Right kidney (tissue), 1 donor: ENCODE measurements at regions not wholly inside any gene's neighbourhood (a gene's known extent, or its start where the extent isn't known, plus 50 kb on each side); places are given as distances from the start of the nearest gene placed in this dataset.
A peak's percentile ranks its signal among the peaks of the same experiment; 100 is the strongest.
"Not testable (repeated sequence)": the region's sequence is repeated elsewhere in the genome, so short reads cannot be mapped to it uniquely, and the experiment has no call there.

Source experiments
- DNase-seq: peaks from one replicate; pipeline ENCODE4 v3.0.0-alpha.2; 2016

DNA sequence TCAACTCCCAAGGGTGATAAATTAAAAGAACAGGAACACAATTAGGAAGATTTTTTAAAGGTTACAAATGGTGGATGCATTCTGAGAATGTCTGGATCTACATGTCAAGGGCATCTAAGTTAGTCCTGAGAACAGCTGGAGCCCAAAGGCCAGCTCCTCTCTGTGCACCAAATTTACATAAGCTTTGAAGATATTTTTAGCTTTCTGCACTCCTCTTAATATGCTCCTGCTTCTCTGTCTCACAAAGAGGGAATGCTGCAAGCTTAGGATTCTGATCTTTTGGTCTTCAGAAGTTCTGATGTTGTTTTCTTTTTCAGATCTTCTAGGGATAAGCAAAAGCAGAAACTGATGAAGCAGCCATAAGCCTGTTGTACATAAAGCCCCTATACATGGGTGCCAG is 309.8 kb upstream of the NCAM1 start:
- no peak for DNase-seq

DNA sequence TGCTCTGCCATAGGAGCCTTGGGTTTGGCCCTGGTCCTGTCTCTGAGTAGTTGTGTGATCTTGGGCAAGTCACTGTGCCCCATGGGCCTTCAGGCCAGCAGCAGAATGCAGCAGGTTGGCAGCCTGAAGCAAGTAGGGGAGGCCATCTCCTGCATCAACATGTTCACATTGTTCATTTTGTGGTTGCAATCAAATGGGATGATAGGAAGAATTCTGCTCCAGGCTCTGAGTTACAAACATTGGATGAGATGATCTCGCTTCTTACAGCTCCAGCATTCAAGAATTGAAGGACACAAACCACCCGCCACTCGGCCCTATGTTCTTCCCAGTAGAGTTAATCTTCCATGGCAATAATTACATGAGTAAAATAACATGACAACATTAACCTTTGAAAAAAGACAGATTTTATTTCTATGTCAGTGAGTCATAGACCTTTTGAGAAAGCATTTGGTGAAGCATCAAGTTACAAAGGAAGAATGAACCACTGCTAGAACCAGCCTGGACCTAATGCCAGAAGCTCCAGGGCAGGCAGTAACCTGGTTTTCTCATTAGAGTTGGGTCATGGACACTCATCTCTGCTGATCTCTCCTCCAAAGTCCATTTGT is 308.3 kb upstream of the NCAM1 start:
- no peak for DNase-seq

DNA sequence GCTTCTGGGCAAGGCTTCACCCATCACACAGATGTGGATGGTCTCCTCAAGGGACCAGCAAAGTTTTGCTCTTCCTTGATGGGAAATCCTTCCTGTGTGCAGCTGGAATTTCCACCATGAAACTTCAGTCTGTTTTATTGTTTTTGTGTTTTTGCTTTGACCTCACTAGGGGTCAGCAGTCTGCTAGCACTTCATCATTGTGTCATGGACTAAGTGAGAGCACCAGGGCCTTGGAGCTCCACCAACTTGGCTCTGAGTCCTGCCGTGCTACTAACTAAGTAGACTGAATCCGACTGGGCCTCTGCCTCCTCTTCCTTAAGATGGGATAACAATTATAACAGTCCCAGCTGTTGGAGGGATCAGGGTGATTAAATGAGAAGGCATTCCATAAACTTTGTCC is 305.8 kb upstream of the NCAM1 start:
- no peak for DNase-seq

DNA sequence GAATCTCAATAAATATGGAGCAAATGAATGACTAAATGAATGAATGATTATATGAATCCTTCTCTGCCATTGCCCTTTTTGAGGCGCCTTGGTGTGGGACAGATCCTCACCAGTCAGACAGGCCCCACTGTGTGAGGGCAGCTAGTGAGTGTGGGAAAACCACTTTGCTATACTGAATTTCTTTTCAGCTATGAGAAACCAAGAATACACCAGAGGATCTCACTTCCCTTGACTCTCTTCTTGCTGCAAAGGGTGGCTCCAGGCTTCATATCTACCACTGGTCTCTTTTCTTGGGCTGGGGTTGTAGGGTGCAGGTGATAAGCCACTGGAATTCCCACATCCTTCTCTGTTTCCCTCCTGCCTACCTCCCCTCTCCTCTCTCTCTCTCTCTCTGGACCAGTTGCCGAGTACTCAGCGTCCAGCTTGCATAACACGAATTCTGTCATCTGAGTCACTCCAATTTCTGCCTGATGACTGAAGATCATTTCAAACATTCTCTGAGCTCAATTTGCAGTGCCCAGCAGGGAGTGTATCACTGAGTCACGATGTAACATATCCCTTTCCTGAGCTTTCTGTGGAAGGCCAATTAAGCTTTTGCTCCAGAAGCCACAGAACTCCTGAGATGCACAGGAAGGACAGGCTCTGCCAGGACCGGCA is 304.3 kb upstream of the NCAM1 start:
- no peak for DNase-seq

DNA sequence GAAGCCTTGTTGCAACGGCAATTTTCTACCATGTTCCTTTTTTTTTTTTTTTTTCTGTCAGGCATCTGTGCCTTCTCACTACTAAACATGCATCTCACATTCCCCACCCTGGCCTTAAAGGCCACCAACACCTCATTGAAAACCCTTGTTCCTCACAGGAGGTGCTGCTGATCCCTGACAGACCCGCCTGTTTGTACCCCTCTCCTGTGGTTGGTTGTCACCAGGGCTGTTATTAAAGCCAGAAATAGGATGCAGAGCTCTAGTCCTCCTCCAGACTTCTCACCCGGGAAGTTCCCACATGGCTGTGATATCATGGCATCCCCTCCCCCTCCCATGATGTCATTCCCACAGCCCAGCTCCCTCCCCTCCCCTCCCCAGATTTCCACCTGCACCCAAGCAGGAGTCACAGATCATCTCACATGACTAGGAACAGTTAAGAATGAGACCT is 302.8 kb upstream of the NCAM1 start:
- DNase-seq, result no peak

DNA sequence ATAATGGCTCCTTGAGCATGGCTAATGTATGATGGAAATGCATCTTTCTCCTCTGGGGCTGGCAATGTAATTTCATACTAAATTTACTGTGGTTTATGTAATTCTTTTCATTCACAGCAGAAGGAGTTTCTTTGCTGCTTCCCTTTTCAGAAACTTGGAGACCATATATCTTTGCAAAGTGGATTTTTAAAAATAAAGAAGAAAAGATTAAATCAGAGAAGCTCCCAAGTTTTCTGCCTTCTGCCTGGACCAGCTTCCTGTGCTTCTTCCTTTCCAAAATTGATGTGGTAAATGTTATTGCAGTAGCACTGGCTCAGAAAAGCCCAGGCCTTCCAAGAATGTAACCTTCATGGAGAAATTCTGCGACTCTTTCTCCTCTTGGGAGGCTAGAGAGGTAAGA is 300.1 kb upstream of the NCAM1 start:
- no peak for DNase-seq

DNA sequence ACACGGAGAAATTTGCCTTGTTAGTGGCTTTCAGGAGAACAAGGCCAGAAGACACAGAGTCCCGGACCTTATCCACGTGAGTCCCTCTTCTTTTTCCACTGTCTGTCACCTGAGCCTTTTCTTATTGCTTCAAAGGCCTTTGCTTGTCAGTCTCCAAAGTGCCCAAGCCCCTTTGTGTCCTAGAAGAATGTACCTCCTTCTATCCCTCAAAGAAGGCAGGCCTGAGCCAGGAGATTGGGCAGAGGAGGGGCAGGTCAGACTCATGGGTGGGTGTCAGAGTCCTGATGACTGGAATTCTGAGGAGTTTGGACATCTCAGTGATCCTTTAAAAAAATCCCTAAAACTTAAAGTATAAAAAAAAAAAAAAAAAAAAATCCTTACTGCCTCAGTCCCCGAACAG is 299.6 kb upstream of the NCAM1 start:
- no peak for DNase-seq

DNA sequence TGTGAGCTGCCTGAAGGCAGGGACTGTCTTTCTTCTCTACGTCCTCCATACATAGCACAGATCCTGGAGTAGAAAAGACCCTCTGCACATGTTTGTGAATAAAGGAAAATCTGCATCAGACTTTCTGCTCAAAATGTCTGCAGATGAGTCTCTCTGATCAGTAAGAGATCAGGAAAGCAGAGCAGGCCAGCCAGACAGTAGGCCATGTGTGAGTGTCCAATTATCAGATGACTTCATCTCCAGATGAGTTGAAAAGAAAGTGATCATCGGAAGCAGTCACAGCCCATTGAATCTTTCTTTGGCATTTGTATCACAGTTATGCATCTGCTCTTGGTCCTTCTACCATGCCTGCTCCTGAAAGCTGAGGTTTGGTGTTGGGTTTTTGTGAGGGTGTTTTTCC is 298.7 kb upstream of the NCAM1 start:
- no peak for DNase-seq

DNA sequence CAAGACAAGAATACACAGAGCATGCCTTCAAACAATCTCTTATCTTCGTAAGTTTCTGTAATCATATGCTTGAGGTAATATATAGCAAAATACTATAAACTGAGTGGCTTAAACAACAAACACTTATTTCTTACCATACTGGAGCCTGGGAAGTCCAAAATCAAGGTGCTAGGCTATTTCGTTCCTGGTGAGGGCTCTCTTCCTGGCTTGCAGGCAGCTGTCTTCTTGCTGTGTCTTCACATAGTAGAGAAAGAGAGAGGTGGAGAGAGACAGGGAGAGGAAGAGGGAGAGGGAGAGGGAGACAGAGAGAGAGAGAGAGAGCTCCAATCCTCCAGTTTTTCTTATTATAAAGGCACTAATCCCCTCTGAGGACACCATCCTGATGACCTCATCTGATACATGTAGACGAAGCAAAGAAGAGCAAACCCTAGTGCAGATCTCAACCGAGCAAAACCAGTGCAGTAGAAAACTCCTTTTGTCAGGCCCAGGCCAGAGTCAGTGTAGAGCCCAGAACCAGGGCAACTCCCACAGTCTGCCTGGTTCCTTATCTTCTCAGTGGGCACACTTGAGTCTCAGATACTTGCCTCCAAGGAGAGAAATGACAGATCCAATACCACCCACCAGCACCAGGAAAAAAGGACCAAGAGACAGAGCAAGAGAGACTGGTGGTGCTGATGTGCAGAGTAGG is 297.1 kb upstream of the NCAM1 start:
- DNase-seq, result no peak

DNA sequence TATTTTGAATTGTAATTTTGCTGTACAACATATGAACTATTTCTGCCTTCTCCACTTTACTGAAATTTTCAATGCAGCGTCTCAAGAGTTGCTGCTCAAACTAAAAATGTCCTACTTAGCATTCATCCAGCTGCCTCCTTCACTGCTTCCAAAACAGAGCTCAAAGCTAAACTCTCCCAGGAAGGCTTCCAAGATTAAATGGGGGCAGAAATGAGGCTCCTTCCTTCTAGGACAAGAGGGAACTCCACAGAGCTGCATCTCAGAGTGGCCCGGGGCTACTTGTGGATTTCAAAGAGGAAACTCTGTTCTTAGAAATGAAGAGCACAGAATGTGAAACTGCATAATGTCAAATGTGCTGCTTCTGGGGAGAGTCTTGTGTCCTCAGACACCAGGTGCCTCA is 295.9 kb upstream of the NCAM1 start:
- no peak for DNase-seq

DNA sequence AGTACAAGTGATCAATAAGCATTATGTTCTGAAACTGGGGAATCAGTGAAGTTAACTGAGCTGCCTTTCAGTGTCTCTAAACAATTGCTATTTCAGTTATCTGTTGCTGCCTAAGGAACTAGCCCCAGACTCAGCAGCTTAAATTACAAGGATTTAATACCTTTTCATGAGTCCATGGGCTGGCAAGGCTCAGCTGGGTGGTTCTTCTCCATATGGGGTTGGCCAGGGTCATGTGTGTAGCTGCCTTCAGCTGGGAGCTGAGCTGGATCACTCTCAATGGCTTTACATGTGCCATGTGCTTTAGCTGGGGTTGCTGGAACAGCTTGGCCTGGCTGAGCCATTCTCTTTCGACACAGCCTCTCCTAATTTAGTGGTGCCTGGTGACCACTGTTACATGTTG is 295.0 kb upstream of the NCAM1 start:
- DNase-seq, result no peak

DNA sequence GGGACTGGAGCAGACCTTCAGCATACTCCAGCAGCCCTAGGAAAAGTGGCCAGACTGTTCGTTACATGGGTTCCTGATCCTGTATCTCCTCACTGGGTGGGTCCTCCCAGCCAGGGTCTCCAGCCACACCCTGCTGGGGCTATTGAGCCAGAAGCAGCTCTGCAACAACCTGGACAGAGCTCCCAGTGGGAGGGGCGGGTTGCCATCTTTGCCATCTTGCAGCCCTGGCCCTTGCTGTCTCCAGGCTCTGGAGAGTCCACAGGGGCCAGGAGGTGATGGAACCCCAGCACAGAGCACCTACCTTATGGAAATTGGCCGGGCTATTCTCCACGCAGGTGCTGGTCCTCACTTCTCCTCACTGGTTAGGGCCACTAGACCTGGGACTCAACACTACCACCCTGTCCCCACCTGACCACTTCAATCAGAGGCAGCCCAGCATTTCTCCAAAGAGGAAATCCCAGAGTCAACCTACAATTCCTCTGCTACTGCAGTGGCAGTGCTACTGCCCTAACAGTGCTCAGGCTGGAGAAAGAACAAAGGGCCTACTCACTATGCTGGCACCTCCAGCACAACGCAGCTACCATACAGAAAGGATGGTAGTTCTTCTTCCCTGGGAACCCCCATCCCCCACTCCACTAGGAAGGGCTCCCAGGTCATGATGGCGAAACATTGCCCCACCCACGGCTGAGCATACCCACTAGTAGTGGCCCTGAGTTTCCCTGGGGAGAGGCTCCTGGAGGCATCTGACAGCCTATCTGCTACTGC is 290.2 kb upstream of the NCAM1 start:
- DNase-seq, result no peak

DNA sequence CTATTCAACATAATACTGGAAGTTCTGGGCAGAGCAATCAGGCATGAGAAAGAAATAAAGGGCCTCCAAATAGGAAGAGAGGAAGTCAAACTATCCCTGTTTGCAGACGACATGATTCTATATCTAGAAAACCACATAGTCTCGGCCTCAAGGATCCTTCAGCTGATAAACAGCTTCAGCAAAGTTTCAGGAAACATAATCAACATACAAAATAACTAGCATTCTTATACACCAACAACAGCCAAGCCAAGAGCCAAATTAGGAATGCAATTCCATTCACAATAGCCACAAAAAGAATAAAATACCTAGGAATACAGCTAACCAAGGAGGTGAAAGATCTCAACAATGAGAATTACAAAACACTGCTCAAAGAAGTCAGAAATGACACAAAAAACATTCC is 287.8 kb upstream of the NCAM1 start:
- not testable (repeated sequence) for DNase-seq

DNA sequence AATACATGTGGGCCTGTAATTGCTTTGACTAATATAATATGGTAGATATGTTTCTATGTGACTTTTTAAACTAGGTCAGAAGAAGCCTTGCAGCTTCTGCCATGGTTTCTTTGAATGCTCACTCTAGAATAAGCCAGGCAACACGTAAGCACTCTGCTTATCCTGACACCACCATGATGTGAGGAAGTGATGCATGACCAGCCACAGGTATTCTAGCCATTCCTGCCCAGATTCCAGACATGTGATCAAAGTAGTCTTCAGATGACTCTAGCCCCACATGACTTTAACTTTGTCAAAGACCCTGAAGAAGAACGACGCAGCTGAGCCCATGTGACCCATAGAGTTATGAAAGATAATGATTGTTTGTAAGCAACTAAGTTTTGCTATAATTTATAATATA is 276.1 kb upstream of the NCAM1 start:
- no peak for DNase-seq

DNA sequence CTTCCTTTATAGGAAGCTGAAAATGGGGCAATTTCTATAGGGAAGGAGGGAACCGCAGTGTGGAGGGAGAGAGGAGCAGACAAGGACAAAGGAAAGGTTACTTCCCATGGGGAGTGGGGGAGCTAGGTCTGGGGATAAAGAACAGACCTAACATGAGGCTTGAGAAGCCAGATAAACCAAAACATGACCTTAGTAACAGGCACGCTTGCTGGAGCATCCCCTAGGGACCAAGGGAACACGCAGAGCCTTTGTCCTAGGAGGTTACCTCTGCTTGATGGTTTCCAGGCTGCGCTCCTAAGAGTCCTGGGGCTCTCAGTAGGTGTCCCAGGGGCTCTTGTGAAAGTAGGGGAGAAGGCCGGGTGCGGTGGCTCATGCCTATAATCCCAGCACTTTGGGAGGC is 271.4 kb upstream of the NCAM1 start:
- no peak for DNase-seq

DNA sequence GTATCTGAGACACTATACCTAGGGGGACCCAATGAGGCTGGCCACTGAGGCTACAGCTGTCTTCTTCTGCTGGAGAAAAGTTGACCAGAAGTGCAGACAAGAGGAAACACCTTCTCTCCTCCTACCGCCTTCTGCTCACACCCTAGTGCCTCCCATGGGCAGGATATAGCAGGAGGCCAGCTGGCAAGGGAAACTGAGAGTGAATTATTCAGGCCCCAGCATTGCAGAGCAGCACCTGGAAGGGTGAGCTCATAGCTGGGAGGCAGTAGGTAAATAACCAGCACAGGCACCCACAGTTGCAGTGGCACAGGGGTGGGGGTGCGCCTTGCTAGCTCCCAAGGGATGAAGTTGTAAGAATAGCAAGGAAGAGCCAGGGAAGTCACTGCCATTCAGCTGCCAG is 267.4 kb upstream of the NCAM1 start:
- no peak for DNase-seq

DNA sequence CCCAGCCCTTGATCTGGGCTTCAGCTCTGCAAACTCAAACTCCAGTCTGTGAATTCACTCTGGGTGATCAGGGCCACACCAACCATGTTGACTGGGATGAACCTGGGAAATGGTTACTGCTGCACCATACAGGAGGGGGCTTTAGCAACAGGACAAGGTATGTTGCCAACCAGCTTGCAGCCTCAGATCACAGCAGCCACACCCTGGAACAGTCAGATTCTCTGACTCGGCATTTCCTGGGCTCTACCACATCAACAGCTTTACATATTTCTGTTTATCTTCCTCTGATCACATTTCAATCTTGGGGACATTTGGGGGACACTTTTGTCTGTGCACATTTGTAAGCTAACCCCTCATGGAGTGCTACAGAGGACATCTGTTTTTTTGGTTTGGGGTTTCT is 267.0 kb upstream of the NCAM1 start:
- DNase-seq, result no peak

DNA sequence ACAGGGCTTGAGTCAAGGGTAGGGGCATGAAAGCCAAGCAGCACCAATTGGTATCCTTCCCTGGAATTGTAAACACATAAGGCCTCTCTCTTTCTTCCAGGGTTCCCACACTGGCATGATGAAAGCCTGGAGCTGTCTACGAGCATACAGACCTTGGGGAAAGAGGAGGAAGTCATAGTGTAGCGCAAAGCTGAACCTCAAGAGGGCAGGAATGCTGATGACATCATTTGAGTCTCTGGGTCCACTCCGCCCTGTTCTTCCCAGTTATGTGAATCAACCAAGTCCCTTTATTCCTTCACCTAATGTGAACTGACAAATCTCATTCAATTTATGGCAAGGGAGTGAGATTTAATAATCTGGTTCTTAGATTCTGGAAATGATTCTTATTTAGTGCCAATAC is 266.4 kb upstream of the NCAM1 start:
- no peak for DNase-seq

DNA sequence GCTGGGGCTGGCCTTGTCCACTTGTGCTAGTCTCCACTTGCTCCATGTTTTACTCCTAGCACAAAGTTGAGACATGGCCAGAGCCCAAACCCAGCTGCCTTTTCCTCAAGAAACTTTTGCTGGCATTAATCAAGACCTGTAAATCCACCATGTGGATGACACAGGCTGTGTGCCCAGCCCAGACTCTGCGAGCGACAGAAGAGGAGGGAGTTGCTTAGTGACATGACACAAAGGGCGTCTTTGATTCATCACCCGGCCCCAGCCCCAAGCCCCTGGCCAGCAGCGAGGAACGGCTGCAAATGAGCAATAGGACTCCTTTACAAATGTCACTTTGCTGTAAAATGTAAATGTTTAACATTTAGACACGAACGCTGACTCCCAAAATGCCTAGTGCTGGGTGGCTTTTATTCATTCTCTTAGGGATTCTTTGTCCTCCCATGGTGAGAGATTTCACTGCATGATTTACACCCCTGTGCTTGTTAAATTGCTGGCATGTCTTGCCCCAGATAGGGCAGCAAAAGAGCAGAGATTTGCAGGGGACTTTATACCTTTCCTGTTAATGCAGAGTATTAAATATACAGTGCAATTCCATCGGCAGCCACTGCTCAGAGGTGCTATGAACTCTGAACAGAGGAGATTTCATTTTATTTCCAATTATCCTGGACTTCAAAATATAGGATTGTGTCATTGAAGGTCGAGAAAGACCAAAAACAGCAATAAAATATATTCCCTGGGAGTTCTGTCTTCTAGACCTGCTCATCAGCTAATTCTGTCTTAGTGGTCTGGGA is 263.6 kb upstream of the NCAM1 start:
- DNase-seq, result peak; percentile 46

DNA sequence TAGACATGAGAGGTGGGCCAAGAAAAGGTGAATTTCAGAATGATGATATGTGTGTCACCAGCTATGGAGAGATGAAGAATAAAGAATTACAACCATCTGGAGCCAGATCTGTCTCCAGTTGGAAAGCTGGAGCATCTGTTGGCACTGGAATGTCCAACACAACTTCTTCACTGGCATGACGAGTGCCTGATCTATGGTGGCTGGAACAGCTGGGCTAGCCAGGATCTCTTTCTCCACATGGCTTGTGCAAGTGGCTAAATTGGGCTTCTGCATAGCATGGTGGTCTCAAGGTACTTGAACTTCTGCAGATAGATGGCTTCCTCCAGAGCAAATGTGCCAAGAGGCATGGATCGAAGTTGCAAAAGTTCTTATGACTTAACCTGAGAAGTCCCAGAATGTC is 256.1 kb upstream of the NCAM1 start:
- DNase-seq, result no peak

DNA sequence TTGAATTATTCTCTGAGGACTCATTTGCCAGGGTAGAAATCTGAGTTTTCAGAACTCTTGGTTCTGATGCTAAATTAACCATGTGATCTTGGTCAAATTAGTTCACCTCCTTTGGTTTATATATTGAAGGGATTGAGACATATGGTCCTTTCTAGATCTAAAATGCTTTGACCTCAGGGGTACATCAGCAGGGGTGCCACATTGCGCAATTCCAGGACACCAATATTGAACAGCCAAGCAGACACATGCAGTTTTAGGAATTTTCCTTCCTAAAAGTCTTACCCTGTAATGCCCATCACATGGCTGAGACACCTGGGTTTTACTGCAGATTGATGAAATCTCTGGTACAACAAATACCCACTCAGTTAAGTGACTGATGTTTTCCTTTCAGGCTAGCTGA is 254.4 kb upstream of the NCAM1 start:
- DNase-seq, result no peak

DNA sequence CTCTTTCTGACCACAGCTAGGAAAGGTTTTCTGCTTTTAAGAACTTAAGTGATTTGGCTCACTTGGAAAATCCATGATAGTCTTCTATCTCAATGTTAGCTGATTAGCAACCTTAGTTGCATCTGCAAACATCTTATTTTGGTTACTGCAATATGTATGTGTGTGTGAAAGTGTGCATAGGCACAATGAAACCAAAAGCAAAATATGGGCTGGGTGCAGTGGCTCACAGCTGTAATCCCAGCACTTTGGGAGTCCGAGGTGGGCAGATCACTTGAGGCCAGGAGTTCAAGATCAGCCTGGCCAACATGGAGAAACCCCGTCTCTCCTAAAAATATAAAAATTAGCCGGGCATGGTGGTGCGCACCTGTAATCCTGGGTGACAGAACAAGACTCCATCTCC is 246.9 kb upstream of the NCAM1 start:
- DNase-seq, result not testable (repeated sequence)

DNA sequence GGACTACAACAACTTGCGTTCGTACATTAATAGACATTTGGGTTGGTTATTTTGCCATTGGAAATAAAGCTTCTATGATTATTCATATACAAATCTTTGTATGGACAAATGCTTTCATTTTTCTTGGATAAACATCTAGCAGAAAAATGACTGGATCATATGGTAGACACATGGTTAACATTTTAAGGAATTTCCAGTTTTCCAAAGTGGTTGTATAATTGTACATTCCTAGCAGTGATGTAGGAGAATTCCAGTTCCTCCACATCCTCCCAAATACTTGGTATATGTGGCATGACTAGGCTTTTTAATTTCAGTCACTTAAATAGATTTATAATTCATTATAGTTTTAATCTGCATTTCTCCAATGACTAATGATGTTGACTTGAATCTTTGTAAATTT is 246.2 kb upstream of the NCAM1 start:
- no peak for DNase-seq
